ENCODE measurements at regions not wholly inside any gene's neighbourhood (a gene's known extent, or its start where the extent isn't known, plus 50 kb on each side); places are given as distances from the start of the nearest gene placed in this dataset.

GRCh38 chr15:39131609-39132008 lies 449.3 kb upstream of the THBS1 start:
- no peak for DNase-seq

DNA sequence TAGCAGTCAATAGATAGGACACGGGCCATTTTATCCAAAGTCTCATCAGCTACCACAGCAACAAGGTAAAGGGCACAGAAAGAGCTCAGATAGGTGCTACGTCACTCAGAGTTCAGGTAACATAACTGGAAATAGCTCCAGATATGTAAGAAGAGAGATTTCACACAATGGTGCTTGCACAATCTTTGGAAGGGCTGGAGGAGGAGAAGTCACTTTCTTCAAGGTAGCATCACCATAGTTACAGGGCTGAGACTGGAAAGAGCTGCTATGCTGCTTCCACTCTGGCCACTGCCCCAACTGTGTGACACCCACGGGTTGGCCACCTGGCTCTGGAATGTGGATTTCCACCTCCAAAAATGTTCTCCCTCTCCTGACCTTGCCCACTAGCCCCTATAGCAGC lies 448.8 kb upstream of the THBS1 start:
- DNase-seq: no peak

- no peak for DNase-seq
These were observed 447.8 kb upstream of the THBS1 start for GRCh38 chr15:39132954-39133600.

DNA sequence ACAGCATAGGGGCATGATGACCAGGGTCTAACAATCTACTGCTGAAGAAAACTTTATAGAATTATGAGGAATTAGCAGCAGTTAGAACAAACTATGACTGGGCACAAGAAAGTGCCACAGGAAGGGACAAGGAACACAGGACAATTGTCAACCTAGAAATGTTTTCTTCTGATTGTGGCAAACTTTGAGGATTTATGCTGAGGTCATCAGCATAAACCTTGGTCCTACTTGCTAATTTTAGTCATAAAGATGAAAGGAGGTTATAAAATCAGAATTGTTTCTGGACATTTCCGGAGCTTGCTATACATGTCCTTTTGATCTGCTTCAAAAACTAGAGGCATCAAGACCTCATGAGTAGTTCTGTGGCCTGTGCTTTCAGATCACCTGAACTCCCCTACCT lies 446.6 kb upstream of the THBS1 start:
- DNase-seq: no peak

DNA sequence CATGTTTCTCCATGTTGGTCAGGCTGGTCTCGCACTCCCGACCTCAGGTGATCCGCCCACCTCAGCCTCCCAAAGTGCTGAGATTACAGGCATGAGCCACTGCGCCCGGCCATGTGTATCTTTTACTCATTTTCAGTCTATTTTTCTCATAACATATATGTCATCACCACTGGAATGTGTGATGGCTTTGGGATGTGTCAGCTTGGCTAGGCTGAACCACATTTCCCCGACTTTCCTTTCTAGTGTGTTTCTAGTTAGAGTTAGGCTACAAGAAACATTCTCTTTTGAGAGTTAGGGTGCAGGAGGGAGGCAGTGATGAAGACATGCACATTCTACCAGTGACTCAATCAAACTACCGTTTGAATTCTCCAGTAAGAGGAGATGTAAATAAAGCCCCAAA lies 444.9 kb upstream of the THBS1 start:
- no peak for DNase-seq

DNA sequence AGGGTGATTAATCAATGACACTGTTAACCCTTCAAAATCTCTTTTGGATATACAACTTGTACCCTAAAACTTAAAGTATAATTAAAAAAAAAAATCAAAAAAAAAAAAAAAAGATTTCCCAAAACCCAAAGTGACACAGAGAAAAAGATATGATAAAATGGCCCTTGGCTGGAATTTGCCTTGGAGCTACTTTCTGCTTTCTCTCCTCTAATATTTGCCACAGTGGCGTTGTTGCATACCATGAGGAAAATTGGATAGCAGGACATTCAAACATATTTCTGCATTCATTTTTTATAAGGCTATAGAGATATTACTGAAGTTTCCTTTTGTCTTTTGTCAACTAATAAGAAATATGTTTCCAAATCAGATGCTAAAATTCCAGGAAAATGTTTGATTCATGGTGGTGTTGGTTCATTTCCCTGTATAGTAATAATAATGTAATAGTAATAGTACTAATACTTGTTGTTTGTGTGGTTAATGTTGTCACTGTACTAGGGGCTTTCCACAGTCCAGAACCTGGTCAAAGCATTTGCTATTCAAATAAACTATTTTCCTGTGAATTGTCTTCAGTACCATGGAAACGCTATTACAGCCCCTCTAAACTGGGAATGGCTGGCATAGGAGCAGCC lies 441.3 kb upstream of the THBS1 start:
- DNase-seq: no peak

- DNase-seq: no peak
These were observed 440.7 kb upstream of the THBS1 start for GRCh38 chr15:39140060-39140604.

DNA sequence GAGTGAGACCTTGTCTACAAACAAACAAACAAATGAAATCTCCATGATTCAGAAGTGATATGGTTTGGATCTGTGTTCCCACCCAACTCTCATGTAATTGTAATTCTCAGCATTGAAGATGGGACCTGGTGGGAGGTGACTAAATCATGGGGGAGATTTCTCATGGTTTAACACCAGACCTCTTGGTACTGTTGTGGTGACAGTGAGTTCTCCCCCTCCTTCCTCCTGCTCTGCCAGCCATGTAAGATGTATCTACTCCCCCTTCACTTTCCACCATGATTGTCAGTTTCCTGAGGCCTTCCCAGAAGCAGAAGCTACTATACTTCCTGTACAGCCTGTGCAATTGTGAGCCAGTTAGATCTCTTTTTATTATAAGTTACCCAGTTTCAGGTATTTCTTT lies 438.4 kb upstream of the THBS1 start:
- DNase-seq: no peak

GRCh38 chr15:39143479-39143878 lies 437.4 kb upstream of the THBS1 start:
- DNase-seq: no peak

DNA sequence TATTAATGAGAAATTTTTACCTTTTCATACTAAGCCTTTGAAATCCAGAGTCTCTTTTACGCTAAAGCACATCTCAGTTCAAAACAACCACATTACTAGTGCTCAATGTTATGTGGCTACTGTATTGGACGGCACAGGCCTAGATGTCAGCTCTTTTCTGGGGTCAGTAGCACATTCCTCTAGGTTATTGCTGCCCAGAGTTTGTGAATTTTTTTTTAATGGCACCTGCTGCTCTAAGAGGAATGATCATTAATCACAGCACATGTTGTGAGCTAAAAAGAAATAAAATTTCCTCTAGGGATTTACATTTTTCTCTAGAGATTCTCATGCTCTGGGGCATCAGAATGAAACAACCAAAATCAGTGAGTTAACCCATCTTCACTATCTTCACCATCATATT lies 436.8 kb upstream of the THBS1 start:
- no peak for DNase-seq

DNA sequence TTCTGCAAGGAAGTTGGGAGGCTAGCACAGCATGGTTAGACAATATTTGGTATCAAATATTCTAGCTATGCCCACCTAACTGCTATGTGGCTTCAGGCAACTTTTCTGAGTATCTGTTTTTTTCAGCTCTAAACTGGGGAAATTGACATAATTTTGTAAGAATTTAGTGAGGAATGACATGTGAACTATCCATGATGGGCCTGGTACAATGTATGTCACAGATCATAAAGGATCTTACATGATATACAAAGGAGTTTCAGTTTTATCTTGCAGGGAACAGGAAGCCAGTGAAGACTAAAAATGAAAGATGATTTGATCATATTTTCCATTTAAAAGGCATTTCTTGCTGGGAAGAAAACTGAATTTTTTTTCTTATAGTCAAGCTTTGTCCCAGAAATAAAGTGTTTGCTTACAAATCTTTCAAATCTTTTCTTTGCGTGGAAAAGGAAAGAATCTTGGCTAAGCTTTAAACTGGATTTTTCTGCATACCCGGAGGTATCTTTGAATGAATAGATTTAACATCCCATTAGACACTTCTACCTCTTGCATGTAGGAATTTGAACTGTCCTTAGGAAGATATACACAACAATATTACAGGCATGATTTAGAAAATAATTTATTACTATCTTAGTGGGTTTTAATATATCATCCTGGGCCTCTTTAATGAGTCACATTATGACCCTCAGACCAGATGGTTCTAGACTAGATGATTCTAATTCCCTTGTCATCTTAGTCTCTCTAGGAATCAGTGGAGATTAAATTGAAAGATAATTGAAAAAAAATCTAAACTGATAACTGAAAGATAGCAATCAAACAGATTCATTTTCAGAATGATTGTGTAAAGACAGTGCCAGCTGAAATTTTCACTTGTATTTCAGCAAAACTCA lies 436.0 kb upstream of the THBS1 start:
- DNase-seq: no peak

- DNase-seq: no peak
These were observed 434.8 kb upstream of the THBS1 start for GRCh38 chr15:39145854-39146625.

GRCh38 chr15:39149636-39150150 lies 431.2 kb upstream of the THBS1 start:
- no peak for DNase-seq

DNA sequence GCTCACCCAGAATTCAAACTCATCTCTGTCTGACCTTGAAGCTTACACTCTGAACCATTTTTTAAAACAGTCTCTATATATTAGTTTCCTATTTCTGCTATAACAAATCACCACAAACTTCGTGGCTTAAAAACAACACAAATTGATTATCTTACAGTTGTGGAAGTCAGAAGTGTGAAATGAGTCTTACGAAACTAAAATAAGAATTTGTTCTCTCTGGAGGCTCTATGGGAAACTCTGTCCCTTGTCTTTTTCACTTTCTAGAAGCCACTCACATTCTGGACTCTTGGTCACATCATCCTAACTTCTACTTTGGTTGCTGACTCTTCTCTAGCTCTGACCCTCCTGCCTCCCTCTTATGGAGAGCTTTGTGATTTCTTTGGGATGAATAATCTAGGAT lies 429.3 kb upstream of the THBS1 start:
- DNase-seq: no peak

DNA sequence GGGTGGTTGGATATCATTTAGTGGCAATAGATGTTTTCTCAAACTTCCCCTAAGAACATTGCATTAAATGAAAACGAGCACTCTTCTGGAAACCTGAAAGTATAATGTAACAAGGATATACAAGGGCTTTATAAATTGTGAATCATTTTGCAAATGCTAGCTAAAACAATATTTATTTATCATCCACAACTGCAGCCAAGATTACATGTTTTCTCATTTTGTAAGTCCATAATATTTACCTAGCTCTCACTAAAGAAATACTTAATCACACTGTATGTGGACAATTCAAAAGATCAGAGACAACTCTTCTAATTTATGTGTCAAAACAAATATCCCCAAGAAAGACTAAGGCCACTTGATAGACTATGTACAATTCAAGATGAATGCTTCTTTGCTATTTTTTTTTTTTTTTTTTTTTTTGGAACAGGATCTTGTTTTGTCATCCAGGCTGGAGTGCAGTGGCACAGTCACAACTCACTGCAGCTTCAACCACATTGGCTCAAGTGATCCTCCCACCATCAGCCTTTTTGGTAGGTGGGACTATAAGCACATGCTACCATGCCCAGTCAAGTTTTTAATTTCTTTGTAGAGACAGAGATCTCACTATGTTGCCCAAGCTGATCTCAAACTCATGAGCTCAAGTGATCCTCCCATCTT lies 427.7 kb upstream of the THBS1 start:
- DNase-seq: no peak

DNA sequence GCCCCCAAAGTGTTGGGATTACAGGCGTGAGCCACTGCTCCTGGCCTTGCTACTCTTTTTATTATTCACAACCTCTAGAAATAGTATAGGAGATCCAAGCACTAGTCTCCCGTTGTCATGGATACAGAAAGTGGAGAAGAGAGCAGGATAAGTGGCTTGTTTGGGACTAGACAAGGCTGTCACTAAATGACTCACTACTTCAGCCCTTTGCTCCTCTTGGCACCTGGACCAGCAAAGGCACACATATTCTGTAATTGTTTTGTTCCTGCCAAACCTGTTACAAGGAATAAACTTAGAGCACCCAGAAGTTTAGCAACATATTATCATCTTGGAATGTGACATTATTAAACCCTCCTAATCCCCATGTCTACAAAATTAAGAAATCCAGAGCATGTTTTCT lies 427.2 kb upstream of the THBS1 start:
- no peak for DNase-seq

- no peak for DNase-seq
These were observed 426.6 kb upstream of the THBS1 start for GRCh38 chr15:39154227-39154638.

GRCh38 chr15:39154776-39155175 lies 426.1 kb upstream of the THBS1 start:
- DNase-seq: no peak

GRCh38 chr15:39156166-39156565 lies 424.7 kb upstream of the THBS1 start:
- DNase-seq: no peak

- no peak for DNase-seq
These were observed 424.1 kb upstream of the THBS1 start for GRCh38 chr15:39156646-39157250.

- no peak for DNase-seq
These were observed 423.0 kb upstream of the THBS1 start for GRCh38 chr15:39157882-39158281.

DNA sequence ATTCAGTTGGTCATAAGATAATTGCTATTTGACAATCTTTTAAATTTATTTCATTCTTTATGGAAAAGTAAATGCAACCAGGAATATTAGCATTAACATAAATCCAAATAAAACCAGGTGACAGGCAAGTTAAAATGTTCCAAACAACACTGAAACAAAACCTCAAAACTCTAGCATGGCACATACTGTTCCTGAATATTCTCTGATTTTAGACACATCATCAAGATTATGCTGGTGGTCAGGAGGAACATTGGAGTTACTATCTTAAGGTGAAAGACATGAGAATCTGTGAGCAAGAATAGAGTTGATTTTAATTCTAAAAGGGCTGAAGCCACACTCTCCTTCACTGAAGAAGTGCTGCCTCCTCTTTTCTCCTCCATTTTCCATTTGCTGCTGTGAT lies 421.0 kb upstream of the THBS1 start:
- DNase-seq: no peak

Measured in NCI-H1417 treated with DMSO at 0.1 percent for 48 hours (cell line).